ENCODE measurements at regions not wholly inside any gene's neighbourhood (a gene's known extent, or its start where the extent isn't known, plus 50 kb on each side); places are given as distances from the start of the nearest gene placed in this dataset.

DNA sequence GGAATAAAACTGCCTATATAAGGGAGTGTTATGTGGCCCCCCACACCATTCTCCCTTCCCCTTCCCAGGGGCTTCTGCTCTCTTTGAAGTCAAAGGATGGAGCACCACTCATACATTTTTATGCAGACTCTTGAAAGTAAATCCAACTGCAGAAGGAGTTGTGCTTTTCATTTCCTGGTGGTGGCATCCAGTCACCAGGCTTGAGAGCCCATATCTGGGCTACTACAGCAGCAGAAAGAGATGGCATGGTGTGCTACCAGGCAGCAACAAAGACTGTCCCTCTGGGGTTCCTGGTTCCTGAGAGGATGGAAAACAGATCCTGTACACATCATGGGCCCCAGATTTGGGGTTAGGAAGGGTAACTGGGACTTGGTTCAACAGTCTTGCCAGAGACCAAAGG, 226.4 kb downstream of the CLIC5 start:
- no peak overlapping the region for H3K4me3 ChIP-seq (ENCODE audit: low read depth in 1 of 2, low read length in 2 of 2)
- no peaks in the 10 kb centered on the region for H3K27me3 ChIP-seq (ENCODE audit: low read depth, low read length)
- H3K4me1 ChIP-seq (ENCODE audit: control insufficient read depth in 1 of 2, insufficient read depth in 2 of 2, low read length in 2 of 2) = no peaks in the 10 kb centered on the region
- H3K9me3 ChIP-seq (ENCODE audit: control insufficient read depth in 1 of 2, low read length in 2 of 2) = no peaks in the 10 kb centered on the region
- no peaks in the 10 kb centered on the region for H3K36me3 ChIP-seq (ENCODE audit: control insufficient read depth in 1 of 2, insufficient read depth in 2 of 2, low read length in 2 of 2)
- H3K27ac ChIP-seq (ENCODE audit: low read length) = no peak overlapping the region

DNA sequence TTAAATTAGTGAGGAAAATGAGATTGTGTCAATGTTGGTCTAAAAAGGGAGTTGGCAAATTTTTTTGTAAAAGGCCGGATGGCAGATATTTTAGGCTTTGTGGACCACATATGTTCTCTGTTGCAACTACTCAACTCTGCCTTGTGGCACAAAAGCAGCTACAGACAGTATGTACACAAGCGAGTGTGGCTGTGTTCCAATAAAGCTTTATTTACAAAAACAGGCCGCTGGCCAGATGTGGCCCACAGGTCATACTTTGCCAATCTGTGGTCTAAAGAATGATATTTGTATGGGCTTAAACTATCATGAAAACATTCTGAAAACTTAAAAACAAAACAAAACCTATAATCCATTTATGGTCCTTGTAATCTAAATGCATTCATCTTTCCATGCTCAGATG, 228.3 kb downstream of the CLIC5 start:
- Histone ChIP-seq H3K36me3 (ENCODE audit: control insufficient read depth in 1 of 2, insufficient read depth in 2 of 2, low read length in 2 of 2) (no peaks in the 10 kb centered on the region), H3K4me3 (ENCODE audit: low read depth in 1 of 2, low read length in 2 of 2) (no peak overlapping the region), H3K4me1 (ENCODE audit: control insufficient read depth in 1 of 2, insufficient read depth in 2 of 2, low read length in 2 of 2) (no peaks in the 10 kb centered on the region), H3K9me3 (ENCODE audit: control insufficient read depth in 1 of 2, low read length in 2 of 2) (no peaks in the 10 kb centered on the region), H3K27me3 (ENCODE audit: low read depth, low read length) (no peaks in the 10 kb centered on the region), H3K27ac (ENCODE audit: low read length) (no peak overlapping the region)

DNA sequence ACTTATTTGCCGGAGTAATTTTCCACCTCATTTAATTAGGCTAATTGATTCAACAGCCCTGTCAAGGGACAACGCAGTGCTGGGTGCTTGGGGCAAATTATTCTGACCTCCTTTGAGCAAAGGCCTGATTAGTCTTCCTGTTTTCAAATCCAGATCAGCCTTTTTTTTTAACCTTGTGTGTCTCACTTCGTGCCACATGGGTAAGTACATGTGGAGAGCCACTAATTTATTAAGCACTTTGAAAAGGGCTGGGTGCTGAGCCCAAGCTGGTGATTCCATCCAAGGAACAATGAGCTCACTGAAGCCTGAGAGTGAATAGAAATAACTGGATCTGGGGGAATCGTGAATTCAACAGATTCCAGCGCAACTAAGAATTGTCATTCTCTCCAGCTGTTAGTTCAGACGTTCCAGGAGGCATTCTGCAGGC, 229.3 kb downstream of the CLIC5 start:
- H3K4me1 ChIP-seq (ENCODE audit: control insufficient read depth in 1 of 2, insufficient read depth in 2 of 2, low read length in 2 of 2) = no peaks in the 10 kb centered on the region
- no peaks in the 10 kb centered on the region for H3K36me3 ChIP-seq (ENCODE audit: control insufficient read depth in 1 of 2, insufficient read depth in 2 of 2, low read length in 2 of 2)
- no peak overlapping the region for H3K4me3 ChIP-seq (ENCODE audit: low read depth in 1 of 2, low read length in 2 of 2)
- H3K27me3 ChIP-seq (ENCODE audit: low read depth, low read length) = no peaks in the 10 kb centered on the region
- no peaks in the 10 kb centered on the region for H3K9me3 ChIP-seq (ENCODE audit: control insufficient read depth in 1 of 2, low read length in 2 of 2)
- H3K27ac ChIP-seq (ENCODE audit: low read length) = no peak overlapping the region

DNA sequence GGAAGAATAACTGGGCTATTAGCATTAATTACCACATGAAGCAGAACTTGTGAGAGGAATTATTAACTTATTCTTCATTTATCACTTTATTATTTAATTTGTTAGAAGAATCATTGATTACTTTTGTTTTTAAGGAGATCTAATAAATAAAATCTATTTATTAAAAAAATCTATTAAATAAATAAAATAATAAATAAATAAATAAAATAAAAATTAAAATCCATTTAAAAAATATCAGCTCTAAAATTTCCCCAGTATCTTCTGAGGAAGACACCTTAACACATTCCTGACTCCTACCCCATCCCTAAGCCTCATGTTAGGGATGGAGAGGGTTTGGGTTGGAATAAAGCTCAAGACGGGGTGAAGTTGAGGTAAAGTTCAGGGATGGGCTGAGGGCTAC, 231.4 kb downstream of the CLIC5 start:
- Histone ChIP-seq H3K27me3 (ENCODE audit: low read depth, low read length) (no peaks in the 10 kb centered on the region), H3K9me3 (ENCODE audit: control insufficient read depth in 1 of 2, low read length in 2 of 2) (no peaks in the 10 kb centered on the region), H3K4me1 (ENCODE audit: control insufficient read depth in 1 of 2, insufficient read depth in 2 of 2, low read length in 2 of 2) (no peaks in the 10 kb centered on the region)

DNA sequence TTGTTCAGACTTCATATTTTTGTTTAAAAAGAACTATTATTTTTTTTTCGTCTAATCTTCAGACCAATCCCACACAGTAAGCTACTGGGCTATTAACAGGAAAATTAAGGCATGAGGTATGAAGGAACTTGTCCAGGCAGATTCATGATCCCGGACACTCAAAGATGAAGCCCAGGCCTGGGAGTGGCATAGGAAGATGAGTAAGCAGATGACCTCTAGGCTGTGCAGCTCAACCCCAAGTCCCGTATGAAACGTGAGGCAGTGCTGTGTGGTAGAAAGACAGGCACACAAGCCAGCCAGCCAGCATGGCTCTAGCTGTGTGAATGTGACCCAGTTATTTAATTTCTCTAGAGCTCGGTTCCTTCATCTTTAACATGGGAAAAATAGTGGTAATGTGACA, 231.9 kb downstream of the CLIC5 start:
- Histone ChIP-seq H3K27ac (ENCODE audit: low read length) (no peak overlapping the region), H3K4me1 (ENCODE audit: control insufficient read depth in 1 of 2, insufficient read depth in 2 of 2, low read length in 2 of 2) (no peaks in the 10 kb centered on the region), H3K9me3 (ENCODE audit: control insufficient read depth in 1 of 2, low read length in 2 of 2) (no peaks in the 10 kb centered on the region), H3K27me3 (ENCODE audit: low read depth, low read length) (no peaks in the 10 kb centered on the region), H3K4me3 (ENCODE audit: low read depth in 1 of 2, low read length in 2 of 2) (no peak overlapping the region), H3K36me3 (ENCODE audit: control insufficient read depth in 1 of 2, insufficient read depth in 2 of 2, low read length in 2 of 2) (no peaks in the 10 kb centered on the region)

More for the DNA sequence above, 231.4 kb downstream of the CLIC5 start:
- H3K36me3 ChIP-seq (ENCODE audit: control insufficient read depth in 1 of 2, insufficient read depth in 2 of 2, low read length in 2 of 2) = no peaks in the 10 kb centered on the region
- no peak overlapping the region for H3K27ac ChIP-seq (ENCODE audit: low read length)
- H3K4me3 ChIP-seq (ENCODE audit: low read depth in 1 of 2, low read length in 2 of 2) = no peak overlapping the region

GRCh38 chr6:45781890-45782289, 233.8 kb downstream of the CLIC5 start:
- H3K36me3 ChIP-seq (ENCODE audit: control insufficient read depth in 1 of 2, insufficient read depth in 2 of 2, low read length in 2 of 2) = no peaks in the 10 kb centered on the region
- H3K9me3 ChIP-seq (ENCODE audit: control insufficient read depth in 1 of 2, low read length in 2 of 2) = no peaks in the 10 kb centered on the region
- H3K27me3 ChIP-seq (ENCODE audit: low read depth, low read length) = no peaks in the 10 kb centered on the region
- no peaks in the 10 kb centered on the region for H3K4me1 ChIP-seq (ENCODE audit: control insufficient read depth in 1 of 2, insufficient read depth in 2 of 2, low read length in 2 of 2)
- no peak overlapping the region for H3K27ac ChIP-seq (ENCODE audit: low read length)
- H3K4me3 ChIP-seq (ENCODE audit: low read depth in 1 of 2, low read length in 2 of 2) = no peak overlapping the region

- no peaks in the 10 kb centered on the region for H3K27me3 ChIP-seq (ENCODE audit: low read depth, low read length)
- H3K9me3 ChIP-seq (ENCODE audit: control insufficient read depth in 1 of 2, low read length in 2 of 2) = no peaks in the 10 kb centered on the region
- no peak overlapping the region for H3K27ac ChIP-seq (ENCODE audit: low read length)
- no peaks in the 10 kb centered on the region for H3K36me3 ChIP-seq (ENCODE audit: control insufficient read depth in 1 of 2, insufficient read depth in 2 of 2, low read length in 2 of 2)
- H3K4me1 ChIP-seq (ENCODE audit: control insufficient read depth in 1 of 2, insufficient read depth in 2 of 2, low read length in 2 of 2) = no peaks in the 10 kb centered on the region
- H3K4me3 ChIP-seq (ENCODE audit: low read depth in 1 of 2, low read length in 2 of 2) = no peak overlapping the region
Measured at GRCh38 chr6:45780523-45780922, 235.1 kb downstream of the CLIC5 start.

DNA sequence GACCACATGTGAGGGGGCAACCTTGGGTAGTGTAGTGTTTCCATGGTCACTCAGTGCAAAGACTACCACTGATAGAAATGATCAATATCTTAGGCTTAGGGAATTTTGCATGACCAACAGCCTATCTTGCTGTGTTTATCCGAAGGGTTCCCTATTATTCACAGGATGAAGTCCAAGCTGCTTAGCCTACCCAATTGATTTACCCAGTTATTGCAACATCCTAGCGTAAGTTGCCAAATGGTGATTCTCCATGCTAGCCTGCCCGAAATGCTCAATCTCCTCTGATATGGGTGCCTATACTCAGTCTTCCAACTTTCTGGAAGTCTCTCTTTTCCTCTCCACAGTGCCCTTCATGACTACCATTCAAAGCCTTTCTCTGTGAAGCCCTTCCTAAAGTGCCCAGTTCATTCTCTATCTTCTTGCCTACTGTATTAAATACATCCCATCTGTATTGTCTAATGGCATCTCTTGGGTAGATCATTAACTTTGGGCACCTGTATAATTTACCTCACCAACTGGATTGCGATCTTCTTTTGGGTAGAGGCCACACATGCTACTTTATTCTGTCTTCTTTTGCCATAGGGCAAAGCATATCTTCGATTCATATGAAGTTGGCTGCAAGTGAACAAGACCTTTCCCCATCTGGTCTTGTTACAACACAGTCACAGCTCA, 240.5 kb downstream of the CLIC5 start:
- Histone ChIP-seq H3K27ac (ENCODE audit: low read length) (no peak overlapping the region), H3K9me3 (ENCODE audit: control insufficient read depth in 1 of 2, low read length in 2 of 2) (peaks cover 0 to 3% of the 10 kb centered on the region in 2 donors), H3K4me3 (ENCODE audit: low read depth in 1 of 2, low read length in 2 of 2) (no peak overlapping the region), H3K36me3 (ENCODE audit: control insufficient read depth in 1 of 2, insufficient read depth in 2 of 2, low read length in 2 of 2) (no peaks in the 10 kb centered on the region), H3K4me1 (ENCODE audit: control insufficient read depth in 1 of 2, insufficient read depth in 2 of 2, low read length in 2 of 2) (no peaks in the 10 kb centered on the region), H3K27me3 (ENCODE audit: low read depth, low read length) (no peaks in the 10 kb centered on the region)

DNA sequence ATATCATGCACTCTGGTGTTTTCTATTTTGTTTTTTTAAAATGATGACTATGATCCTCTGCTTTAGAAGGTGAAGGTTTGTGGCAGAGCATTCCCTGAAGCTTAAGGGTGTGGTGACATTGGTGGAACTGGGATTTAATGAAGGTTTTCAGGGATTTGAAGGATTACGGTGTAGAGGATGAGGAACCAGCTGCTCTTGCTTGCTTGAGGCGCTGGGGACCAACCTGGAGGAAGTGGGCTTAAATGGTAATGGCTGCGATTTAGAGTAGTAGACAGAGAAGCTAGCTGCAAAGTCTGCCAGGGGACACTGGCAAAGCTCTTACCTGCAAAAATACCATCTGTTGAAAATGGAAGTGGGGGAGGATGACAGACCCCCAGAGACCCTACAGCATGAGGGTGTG, 241.8 kb downstream of the CLIC5 start:
- Histone ChIP-seq H3K4me1 (ENCODE audit: control insufficient read depth in 1 of 2, insufficient read depth in 2 of 2, low read length in 2 of 2) (no peaks in the 10 kb centered on the region), H3K27ac (ENCODE audit: low read length) (no peak overlapping the region), H3K4me3 (ENCODE audit: low read depth in 1 of 2, low read length in 2 of 2) (no peak overlapping the region), H3K9me3 (ENCODE audit: control insufficient read depth in 1 of 2, low read length in 2 of 2) (peaks cover 0 to 3% of the 10 kb centered on the region in 2 donors), H3K36me3 (ENCODE audit: control insufficient read depth in 1 of 2, insufficient read depth in 2 of 2, low read length in 2 of 2) (no peaks in the 10 kb centered on the region), H3K27me3 (ENCODE audit: low read depth, low read length) (no peaks in the 10 kb centered on the region)

- Histone ChIP-seq H3K27ac (ENCODE audit: low read length) (no peak overlapping the region), H3K9me3 (ENCODE audit: control insufficient read depth in 1 of 2, low read length in 2 of 2) (peaks cover 0 to 3% of the 10 kb centered on the region in 2 donors), H3K27me3 (ENCODE audit: low read depth, low read length) (no peaks in the 10 kb centered on the region), H3K4me1 (ENCODE audit: control insufficient read depth in 1 of 2, insufficient read depth in 2 of 2, low read length in 2 of 2) (no peaks in the 10 kb centered on the region), H3K36me3 (ENCODE audit: control insufficient read depth in 1 of 2, insufficient read depth in 2 of 2, low read length in 2 of 2) (no peaks in the 10 kb centered on the region), H3K4me3 (ENCODE audit: low read depth in 1 of 2, low read length in 2 of 2) (no peak overlapping the region)
Measured at GRCh38 chr6:45772886-45773495, 242.7 kb downstream of the CLIC5 start.

DNA sequence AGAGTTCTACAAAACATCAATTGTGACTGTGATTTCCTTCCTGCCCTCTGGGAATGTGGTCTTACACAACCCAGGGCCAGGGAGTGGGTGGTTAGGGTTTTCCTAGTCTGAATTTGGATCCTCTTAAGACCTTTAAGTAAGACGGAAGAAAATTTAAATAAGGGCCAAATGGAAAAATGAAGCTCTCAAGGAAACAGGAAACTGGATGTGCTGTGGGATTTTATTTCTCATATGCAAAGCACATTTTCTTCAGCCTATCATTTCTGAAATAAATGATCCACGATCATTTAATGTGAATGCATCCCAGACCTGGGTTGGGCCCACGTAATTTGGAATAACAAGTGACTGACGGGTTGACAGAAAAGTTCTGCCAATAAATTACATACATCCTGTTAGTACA, 243.6 kb downstream of the CLIC5 start:
- H3K27me3 ChIP-seq (ENCODE audit: low read depth, low read length) = no peaks in the 10 kb centered on the region
- H3K36me3 ChIP-seq (ENCODE audit: control insufficient read depth in 1 of 2, insufficient read depth in 2 of 2, low read length in 2 of 2) = no peaks in the 10 kb centered on the region
- H3K4me3 ChIP-seq (ENCODE audit: low read depth in 1 of 2, low read length in 2 of 2) = no peak overlapping the region
- no peaks in the 10 kb centered on the region for H3K4me1 ChIP-seq (ENCODE audit: control insufficient read depth in 1 of 2, insufficient read depth in 2 of 2, low read length in 2 of 2)
- peaks cover 0 to 3% of the 10 kb centered on the region in 2 donors for H3K9me3 ChIP-seq (ENCODE audit: control insufficient read depth in 1 of 2, low read length in 2 of 2)
- no peak overlapping the region for H3K27ac ChIP-seq (ENCODE audit: low read length)

- peaks cover 0 to 7% of the 10 kb centered on the region in 2 donors for H3K9me3 ChIP-seq (ENCODE audit: control insufficient read depth in 1 of 2, low read length in 2 of 2)
- H3K4me3 ChIP-seq (ENCODE audit: low read depth in 1 of 2, low read length in 2 of 2) = no peak overlapping the region
- H3K36me3 ChIP-seq (ENCODE audit: control insufficient read depth in 1 of 2, insufficient read depth in 2 of 2, low read length in 2 of 2) = no peaks in the 10 kb centered on the region
- no peak overlapping the region for H3K27ac ChIP-seq (ENCODE audit: low read length)
- H3K27me3 ChIP-seq (ENCODE audit: low read depth, low read length) = no peaks in the 10 kb centered on the region
- H3K4me1 ChIP-seq (ENCODE audit: control insufficient read depth in 1 of 2, insufficient read depth in 2 of 2, low read length in 2 of 2) = no peaks in the 10 kb centered on the region
Measured at GRCh38 chr6:45763281-45763680, 252.4 kb downstream of the CLIC5 start.

Measured in muscle layer of duodenum (tissue), 2 donors.